HG02763 (cell line): ENCODE measurements at regions not wholly inside any gene's neighbourhood (a gene's known extent, or its start where the extent isn't known, plus 50 kb on each side); places are given as distances from the start of the nearest gene placed in this dataset.

Experiments
- ATAC-seq: cut with Tn5 transposase; IDR thresholded peaks from one replicate; pipeline ENCODE4 v1.9.1; 2021; ENCODE audit warnings: mild to moderate bottlenecking, moderate library complexity; ENCODE audit not compliant: unreplicated experiment

DNA sequence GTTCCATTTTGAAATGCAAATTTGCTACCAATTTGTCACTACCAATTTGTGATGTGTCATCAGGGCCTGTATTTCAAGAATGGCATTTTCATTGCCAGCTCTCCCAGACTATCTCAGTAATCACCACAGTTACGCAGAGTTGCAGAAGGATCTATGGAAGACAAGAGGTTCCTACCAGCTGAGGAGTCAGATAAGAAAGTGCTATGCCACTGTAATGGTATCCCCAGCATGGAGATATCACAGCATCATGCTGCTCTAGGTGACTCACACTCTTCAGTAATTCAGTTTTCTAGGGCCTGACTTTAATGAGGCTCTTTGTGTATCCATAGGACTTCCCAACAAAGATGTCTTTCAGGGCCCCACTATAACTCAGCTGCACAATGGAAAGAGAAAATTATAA is 490.3 kb downstream of the ARHGEF28 start:
- no peak for ATAC-seq

DNA sequence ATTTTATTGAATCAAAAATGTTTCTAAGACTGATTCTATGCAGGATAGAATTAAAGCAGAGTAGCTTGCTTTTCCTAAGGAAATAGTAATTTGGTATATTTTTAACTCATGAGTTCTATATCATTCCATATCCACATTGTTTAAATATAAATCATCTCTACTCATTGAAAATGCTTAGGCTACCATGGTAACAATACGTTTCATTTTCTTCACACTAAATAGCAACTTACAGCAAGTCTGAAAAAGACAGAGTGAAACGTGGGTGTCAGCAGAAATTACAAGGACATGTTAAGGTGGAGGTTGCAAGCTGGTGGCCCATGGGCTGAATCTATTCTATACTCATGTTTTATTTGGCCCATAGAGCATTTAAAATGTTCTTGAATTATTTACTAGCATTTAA is 487.9 kb downstream of the ARHGEF28 start:
- no peak for ATAC-seq

DNA sequence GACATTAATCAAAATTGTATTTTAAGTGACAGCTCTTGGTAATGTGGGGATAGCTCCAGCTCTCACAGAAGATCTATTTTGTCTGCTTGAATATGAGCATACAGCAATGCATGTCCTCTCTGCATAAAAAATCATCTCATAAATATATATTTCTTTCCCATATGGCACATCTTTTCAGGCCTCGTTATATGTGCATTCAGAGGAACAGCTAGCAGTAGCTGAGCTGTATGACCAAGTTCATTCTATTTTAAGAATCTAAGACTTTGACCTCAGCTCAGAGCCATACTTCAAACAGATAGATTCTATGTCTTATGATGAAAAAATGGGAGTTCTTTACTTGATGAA is 487.2 kb downstream of the ARHGEF28 start:
- ATAC-seq, result no peak

DNA sequence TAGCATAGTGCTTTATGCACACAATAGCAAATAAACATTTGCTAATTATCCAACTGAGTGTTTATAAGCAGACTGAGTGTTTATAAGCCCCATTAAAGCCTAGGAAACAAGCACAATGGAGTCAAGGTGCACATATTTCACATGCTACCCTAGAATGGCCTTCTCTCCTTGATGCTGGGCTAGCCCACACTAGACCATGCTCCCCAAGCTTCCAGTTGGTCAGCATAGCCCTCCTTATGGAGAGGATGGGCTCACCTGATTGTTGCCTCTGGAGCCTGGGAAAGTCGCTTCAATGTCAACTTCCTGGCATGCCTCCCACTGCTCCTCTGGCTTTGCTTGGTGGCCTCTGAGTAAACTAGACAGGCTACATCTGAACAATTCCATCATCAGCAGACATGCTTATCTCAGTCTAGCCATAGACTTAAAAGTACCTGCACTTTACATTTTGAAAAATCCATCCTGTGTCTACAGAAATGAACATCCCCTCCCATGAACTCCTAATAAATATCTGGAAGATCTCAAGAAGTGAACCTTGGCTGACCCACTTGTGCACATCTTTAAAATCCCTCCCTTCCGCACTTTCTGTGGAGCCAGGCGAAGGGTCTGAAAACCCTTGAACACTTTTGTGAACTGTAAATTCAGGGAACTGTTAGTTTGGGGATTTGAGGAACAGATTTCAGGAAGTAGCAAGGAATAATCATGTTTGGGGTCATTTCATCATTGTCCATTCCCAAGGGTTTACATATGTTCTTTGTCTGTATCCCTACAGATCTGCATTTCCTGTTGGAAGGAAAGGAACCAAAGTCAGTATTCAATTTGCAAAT is 486.6 kb downstream of the ARHGEF28 start:
- ATAC-seq, result no peak

DNA sequence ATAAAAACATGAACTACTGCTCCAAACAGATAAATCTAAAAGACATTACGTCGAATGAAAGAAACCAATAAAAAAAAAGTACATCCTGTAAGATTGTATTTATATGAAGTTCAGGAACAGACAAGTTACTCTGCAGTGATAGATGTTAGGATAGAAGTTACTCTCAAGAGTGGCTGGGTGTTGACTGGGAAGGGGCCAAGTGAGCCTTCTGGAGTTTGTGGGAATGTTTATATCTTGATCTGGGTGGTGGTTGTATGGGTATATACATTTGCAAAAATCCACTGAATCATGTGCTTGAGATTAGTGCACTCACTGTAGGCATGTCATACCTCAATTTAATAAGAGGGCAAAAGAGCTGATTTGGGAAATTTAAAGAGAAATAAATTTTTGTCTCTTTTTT is 485.8 kb downstream of the ARHGEF28 start:
- ATAC-seq, result no peak

DNA sequence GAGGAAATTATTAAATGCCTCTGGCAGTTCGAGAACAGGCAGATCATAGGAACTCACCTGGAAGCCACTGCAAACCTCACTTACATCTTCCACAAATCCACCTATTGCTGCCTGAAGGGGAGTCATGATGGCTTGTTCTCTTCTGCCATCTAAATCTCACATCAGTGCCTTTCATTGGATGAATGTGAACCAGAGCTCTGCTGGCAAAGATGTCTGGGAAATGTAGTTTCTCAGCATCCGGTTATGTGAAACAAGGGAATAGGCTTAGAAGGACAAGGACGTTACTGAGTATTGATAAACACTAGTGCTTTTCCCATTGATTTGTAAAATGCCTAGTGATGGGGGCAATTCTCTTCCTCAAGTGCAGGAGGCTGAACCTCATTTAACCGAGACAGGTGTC is 483.3 kb downstream of the ARHGEF28 start:
- no peak for ATAC-seq

DNA sequence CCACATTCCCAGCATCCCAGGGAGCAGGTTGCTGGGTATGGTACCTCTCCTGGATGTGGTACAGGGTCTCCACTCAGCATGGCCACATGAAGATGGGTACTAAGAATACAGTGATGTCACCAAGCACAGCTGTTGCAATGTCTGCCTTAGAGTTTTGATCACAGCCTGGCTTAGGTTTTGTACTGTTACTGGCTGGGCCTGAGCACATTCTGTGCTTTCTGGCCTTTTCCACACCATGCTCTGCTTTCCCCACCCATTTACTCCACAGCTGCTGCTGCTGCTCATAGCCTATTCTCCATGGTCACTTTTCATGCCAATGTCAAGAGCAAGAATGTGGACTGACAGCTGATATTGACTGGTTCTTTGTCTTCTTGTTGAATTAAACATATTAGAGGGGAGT is 481.9 kb downstream of the ARHGEF28 start:
- ATAC-seq, result no peak

DNA sequence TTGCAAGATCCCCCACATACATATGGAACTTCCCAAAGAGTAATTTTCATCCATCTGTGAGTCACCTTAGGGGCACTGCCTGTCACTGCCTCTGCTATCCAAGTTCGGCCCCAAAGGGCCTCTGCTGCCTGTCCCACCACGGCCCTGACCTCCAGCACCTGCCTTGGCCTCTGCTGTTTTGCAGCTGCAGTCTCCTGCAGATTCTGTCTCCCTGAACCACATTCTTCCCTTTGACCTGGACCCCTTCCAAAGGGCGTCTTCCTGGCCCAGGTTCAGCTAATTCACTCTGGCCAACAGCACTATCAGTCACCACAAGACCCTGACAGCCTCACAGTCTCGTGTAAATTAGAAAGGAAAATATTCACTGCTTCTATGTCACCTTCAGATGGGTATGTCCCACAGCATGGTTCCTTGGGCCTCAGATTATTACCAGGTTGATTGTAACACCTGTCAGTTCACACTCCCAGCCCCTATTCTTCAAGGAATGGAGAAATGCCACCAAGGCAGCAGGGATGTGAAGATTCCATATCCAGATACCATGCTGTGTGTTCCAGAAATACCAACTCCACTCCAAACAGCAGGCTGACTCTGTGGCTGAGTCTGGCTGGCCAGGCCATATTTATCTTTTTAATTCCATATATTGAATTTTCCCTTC is 479.3 kb downstream of the ARHGEF28 start:
- no peak for ATAC-seq

DNA sequence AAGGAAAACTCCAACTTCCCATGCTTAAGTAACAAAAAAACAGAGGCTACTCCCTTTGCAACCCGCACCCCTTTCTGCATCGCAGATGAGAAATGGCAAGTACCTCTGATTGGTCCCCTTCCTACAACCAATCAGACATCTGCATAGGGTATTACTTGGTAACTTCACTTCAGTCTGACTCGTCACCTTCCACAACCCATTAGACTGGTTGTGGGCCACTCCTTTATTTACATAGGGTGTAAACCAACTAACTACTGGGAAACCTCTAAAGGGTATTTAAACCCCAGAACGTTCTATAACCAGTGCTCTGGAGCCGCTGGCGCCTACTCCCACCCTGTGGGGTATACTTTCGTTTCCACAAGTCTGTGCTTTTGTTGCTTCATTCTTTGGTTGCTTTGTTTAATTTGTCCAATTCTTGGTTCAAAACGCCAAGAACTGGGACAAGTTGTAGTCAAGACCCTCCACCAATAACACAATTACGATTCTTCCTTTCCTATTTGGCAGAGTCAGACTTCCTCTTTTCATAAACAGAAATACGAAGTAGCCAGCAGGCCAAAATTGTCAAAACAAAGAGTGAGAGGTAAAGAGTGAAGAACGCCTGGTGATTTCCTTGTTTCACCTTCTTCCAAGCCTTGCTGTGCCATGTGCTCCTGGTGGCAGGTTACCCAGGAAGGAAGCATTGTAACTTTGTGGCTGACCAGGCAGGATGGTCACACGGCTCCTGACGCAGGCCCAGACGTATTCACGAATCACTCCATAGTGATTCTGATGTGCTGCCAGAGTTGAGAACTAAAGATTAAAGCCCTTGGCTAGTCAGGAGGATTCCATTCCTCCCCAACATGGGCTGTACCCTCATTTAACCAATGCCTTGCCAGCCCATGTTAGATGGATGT is 477.4 kb downstream of the ARHGEF28 start:
- no peak for ATAC-seq

DNA sequence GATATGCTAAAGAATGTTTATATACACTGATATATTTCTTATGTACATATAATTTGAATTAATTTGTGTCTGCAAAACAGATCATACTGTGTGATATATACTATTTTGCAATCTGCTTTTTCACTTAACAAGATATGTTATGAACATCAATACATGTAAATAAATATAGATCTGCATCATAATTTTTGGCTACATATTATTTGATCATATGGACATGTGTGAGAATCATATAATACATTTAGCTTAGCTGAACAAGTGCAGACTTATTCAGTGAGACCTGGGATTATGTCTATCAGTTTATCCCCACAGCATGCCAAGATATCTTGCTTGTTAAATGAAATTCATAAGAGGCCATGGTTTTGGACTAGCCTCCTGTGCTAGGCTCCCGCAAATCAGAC is 474.3 kb downstream of the ARHGEF28 start:
- no peak for ATAC-seq

DNA sequence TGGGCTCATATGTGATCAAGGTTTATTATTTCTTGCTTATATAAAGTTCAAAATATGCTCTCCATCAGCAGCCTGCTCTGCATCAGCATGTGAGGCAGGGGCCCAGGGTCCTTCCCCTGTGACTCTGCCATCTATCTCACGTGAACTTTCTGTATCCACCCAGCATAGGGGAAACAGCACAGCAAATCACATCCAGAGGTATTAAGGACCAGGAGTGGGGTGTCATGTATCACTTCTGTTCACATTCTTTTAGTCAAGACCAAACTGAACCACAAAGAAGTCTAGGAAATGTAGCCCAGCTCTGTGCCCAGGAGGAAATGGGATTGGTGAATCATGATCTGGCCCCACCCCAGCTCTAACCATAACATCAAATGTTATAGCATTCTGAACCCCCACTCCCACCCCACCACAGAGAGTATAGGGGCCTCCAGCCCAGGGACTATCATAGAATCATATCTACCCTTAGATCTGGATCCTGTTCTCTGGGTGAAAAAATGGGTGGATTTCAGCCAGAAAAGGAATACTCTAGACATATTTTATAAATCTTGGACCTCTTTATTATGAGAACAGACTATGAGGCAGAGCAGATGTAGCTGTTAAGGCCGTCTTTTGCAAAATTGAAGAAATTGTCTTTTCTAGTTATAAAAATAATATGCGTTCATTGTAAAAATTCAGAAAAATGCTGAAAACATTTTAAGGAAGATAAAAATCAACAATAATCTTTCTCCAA is 473.7 kb downstream of the ARHGEF28 start:
- no peak for ATAC-seq

DNA sequence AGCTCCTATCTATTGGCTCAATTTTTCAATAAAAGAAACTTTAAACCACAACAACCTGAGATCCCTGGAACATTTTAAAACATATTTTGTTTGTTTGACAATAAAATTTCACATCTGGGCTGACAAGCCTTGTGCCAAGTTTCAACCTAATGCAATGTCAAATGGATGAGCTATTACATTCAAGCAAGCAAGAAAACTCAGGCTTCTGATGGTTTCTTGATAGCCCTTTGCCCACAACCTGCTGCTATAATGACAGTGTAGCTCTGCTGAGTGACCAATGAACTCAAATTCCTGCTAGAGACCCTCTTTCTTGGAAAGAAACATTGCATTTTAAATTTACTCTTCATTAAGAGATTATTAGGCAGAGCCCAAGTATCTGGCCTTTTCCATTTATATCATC is 472.9 kb downstream of the ARHGEF28 start:
- no peak for ATAC-seq

DNA sequence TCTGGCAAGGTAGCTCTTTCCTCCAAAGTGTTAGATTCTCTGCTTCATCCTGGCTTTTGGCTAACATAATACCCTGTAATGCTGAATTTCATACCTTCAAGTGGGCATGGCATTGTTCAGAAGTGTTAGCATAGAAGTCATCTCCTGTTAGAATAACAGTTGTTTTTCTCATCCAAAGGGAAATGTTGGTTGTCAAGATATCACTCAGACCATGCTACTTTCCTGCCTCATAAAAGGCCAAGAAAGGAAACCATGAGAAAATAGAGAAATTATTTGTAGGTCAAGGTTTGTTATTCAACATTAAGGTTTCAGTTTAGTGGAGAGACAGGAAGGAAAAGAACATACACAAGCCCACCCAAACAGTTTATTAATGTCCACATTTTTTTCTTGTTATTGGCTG is 472.5 kb downstream of the ARHGEF28 start:
- ATAC-seq, result no peak

DNA sequence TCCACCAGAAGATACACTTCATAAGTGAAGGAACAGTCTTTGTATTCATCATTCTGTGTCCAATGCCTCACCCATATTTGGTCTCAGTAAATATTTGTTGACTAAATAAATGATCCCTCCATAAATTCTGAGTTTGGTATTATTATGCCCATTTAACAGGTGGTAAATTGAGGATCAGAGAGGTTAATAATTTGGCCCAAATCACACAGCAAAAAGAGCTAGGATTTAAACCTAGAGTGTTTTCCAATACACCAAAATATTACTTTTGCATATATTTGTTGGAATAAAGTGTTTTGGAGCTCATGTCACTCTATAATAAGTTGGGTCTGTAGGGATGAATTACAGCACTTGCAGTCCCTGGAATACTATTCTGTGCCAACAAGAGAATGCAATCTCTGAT is 470.3 kb downstream of the ARHGEF28 start:
- no peak for ATAC-seq

DNA sequence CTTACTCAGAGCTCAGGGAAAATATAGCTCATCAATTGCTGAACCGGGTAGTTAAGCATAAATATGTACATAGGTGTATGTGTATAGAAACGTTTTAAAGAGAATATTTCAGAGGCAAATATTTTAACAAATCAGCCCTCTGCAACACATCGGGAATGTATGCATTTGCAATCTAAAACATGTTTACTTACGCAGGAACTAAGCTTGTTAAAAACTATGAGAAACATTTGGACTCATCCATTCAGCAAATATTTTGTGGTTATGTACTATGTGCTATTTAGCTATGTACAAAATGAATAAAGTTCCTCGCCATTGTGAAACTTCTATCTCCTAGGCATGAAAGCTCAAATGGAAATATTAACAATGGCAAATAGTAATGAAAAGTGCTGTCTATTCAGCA is 469.9 kb downstream of the ARHGEF28 start:
- no peak for ATAC-seq

DNA sequence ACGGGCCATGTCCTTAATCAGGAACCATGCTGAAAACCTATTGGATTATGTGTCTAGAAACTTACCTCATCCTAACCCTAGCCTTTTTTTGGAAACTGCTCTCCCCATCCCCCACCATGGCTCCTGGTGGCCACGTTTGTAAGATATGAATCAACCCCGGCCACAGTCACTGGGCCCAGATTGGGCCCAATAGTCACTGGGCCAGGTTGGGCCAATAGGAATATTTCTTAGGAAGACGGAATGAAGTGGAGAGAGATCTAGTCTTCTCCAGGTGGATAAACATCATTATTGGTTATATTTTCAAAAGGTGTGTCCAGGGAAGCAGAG is 468.7 kb downstream of the ARHGEF28 start:
- no peak for ATAC-seq

DNA sequence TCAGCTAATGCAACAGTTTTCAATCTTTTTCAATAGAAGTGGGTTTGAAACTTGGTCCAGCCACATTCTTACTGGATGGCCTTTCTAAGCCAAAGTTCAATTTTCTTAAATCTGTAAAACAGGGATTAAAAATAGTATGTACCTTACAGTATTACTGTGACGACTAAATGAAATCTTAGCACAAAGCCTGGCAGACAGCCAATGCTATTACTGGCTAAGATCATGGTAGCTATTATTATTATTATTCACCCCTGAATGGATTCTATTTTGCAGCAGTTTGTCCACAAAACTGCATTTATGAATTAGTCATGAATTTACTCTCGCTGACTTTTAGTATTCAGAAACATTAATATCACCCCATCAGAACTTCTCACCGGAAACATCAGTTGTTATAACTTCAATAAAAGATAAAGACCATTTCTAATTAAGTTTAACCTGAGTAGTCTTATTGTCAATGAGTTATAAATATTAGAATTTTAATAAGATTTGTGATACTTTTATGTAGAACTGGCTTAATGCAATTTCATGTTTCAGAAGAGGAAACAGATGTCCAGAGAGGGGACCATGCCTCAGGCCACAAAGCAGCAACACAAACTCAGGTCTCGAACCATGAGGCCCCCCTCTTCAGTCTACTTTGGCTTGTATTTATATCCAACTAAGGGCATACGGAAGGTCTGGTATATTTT is 468.2 kb downstream of the ARHGEF28 start:
- ATAC-seq, result no peak

DNA sequence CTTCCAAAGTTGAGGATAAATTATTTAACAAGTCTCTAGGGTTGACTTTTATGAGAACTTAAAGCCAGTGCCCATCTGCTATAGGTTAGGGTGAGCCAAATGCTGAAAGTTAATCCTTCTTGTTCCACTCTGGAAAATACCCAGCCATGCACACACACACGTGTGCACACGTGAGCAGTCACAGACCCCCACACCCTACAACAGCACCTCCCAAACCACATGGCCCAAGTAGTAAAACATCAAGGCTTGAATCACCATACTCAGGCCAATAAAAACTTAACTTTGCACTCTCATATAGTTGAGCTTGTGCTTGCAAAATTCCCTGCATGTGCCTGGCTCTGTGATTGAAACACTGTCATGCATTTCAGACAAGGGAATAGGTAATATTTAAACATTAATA is 467.6 kb downstream of the ARHGEF28 start:
- ATAC-seq, result no peak

DNA sequence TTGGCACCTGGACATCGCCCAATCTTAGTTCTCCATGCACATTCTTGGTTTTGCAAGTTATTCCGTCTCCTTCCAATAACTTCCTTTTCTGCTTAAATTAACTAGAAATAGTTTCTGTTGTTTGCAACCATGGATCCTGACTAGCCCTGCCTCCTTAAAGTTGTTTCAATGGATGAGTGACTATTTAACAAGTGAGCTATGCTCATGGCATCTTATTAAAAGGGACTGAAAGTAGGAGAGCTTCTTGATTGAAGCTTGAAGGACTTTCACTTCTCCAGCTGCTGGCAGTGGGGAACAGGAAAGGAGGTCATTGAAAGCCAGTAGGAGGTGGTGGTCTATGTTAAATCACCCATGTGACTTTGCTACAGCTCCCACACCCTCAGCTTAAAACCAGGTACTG is 466.8 kb downstream of the ARHGEF28 start:
- no peak for ATAC-seq

DNA sequence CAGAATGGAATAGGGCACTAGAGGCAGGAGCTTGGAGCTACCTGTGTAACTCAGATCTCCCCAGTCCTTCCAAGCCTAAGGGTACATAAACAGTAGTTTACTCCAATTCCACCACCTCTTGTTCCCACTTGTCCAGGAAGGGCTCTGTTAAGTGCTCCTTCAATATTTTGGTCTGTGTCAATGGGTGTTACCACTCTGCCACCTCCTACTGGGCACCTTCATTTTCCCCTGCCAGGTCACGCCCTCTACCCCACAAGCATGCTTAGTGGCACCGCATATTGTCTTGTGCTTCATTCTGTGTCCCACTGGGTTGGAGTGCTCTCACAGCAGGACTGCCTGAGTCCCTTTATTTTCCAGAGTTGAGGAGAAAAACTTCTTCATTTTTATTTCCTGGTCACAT is 459.8 kb downstream of the ARHGEF28 start:
- no peak for ATAC-seq

DNA sequence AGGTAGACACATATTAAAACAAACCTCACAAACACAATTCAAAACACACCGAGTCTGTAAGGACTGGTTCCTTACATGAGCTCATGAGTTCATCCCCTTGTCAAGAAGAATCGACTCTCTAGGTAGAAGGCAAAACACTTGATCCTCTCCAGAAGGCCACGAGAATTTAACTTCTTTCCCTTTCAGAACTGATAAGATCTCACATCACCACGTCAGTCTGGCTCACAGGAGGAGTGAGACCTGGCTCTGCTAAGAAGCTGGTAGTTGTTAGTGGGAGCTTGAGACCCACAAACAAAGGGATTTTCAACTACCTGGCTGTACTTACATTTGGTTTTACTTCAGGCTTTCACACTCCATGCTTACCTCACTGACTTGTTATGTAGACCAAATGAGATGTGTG is 459.2 kb downstream of the ARHGEF28 start:
- ATAC-seq, result no peak
